ENCODE measurements at regions not wholly inside any gene's neighbourhood (a gene's known extent, or its start where the extent isn't known, plus 50 kb on each side); places are given as distances from the start of the nearest gene placed in this dataset.
"Not testable (repeated sequence)": the region's sequence is repeated elsewhere in the genome, so short reads cannot be mapped to it uniquely, and the experiment has no call there.

- Histone ChIP-seq H3K4me1 (ENCODE audit: insufficient read depth, low read length) (no peaks in the 10 kb centered on the region), H3K79me2 (ENCODE audit: insufficient read depth, low read length) (no peaks in the 10 kb centered on the region), H4K20me1 (ENCODE audit: insufficient read depth, low read length) (no peaks in the 10 kb centered on the region), H3K4me3 (ENCODE audit: low read depth in 1 of 2, low read length in 2 of 2) (no peak overlapping the region), H3K9ac (ENCODE audit: low read depth, low read length) (no peak overlapping the region), H3K27ac (ENCODE audit: low read length) (no peak overlapping the region), H3K9me3 (ENCODE audit: insufficient read depth, low read length, severe bottlenecking) (no peaks in the 10 kb centered on the region), H2AFZ (ENCODE audit: low read depth, low read length) (no peak overlapping the region), H3K27me3 (ENCODE audit: insufficient read depth, low read length, poor library complexity) (no peaks in the 10 kb centered on the region), H3K36me3 (ENCODE audit: insufficient read depth, low read length) (no peaks in the 10 kb centered on the region), H3K4me2 (ENCODE audit: insufficient read depth, low read length) (no peak overlapping the region)
- ATAC-seq (ENCODE audit: insufficient read depth, low read depth) (no peak), DNase-seq (no peak)
- TF ChIP-seq EZH2 (IDR thresholded peaks at IDR 0.05; ENCODE audit: borderline replicate concordance, low read depth, low read length, severe bottlenecking) (no peak), CTCF (IDR thresholded peaks at IDR 0.05; ENCODE audit: borderline replicate concordance, extremely low read depth, low read length, poor library complexity, severe bottlenecking) (no peak)
These were observed 81.8 kb upstream of the NDP start for GRCh38 chrX:44054863-44055601.

DNA sequence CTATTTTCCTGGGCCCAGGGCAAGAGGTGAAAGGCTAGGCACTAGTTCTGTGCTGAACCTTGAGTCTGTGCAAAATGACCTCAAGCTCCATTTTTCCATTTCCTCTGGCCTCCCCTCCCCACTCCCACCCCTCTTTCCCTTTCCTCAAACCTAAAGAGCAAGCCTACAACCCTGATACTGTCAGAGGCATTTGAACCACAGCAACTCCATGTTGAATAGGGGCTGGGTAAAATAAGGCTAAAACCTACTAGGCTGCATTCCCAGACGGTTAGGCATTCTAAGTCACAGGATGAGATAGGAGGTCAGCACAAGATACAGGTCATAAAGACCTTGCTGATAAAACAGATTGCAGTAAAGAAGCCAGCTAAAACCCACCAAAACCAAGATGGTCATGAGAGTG lies 71.9 kb upstream of the NDP start:
- not testable (repeated sequence) for H3K4me3 ChIP-seq (ENCODE audit: low read depth in 1 of 2, low read length in 2 of 2); H3K27me3 ChIP-seq (ENCODE audit: insufficient read depth, low read length, poor library complexity); H3K9ac ChIP-seq (ENCODE audit: low read depth, low read length); H3K79me2 ChIP-seq (ENCODE audit: insufficient read depth, low read length); H3K4me2 ChIP-seq (ENCODE audit: insufficient read depth, low read length); H3K4me1 ChIP-seq (ENCODE audit: insufficient read depth, low read length); H3K9me3 ChIP-seq (ENCODE audit: insufficient read depth, low read length, severe bottlenecking); H3K36me3 ChIP-seq (ENCODE audit: insufficient read depth, low read length); ATAC-seq (ENCODE audit: insufficient read depth, low read depth); H3K27ac ChIP-seq (ENCODE audit: low read length); H4K20me1 ChIP-seq (ENCODE audit: insufficient read depth, low read length); H2AFZ ChIP-seq (ENCODE audit: low read depth, low read length); DNase-seq

- ATAC-seq (ENCODE audit: insufficient read depth, low read depth): no peak
- Histone ChIP-seq H3K4me3 (ENCODE audit: low read depth in 1 of 2, low read length in 2 of 2) (no peak overlapping the region), H3K9ac (ENCODE audit: low read depth, low read length) (no peak overlapping the region), H3K36me3 (ENCODE audit: insufficient read depth, low read length) (no peaks in the 10 kb centered on the region), H2AFZ (ENCODE audit: low read depth, low read length) (no peak overlapping the region), H3K27ac (ENCODE audit: low read length) (no peak overlapping the region), H4K20me1 (ENCODE audit: insufficient read depth, low read length) (no peaks in the 10 kb centered on the region), H3K4me1 (ENCODE audit: insufficient read depth, low read length) (no peaks in the 10 kb centered on the region), H3K79me2 (ENCODE audit: insufficient read depth, low read length) (no peaks in the 10 kb centered on the region), H3K27me3 (ENCODE audit: insufficient read depth, low read length, poor library complexity) (no peaks in the 10 kb centered on the region), H3K4me2 (ENCODE audit: insufficient read depth, low read length) (no peak overlapping the region), H3K9me3 (ENCODE audit: insufficient read depth, low read length, severe bottlenecking) (no peaks in the 10 kb centered on the region)
- TF ChIP-seq EZH2 (IDR thresholded peaks at IDR 0.05; ENCODE audit: borderline replicate concordance, low read depth, low read length, severe bottlenecking) (no peak), CTCF (IDR thresholded peaks at IDR 0.05; ENCODE audit: borderline replicate concordance, extremely low read depth, low read length, poor library complexity, severe bottlenecking) (no peak)
- DNase-seq: no peak
These were observed 70.3 kb upstream of the NDP start for GRCh38 chrX:44043496-44043895.

- Histone ChIP-seq H3K4me1 (ENCODE audit: insufficient read depth, low read length) (no peaks in the 10 kb centered on the region), H3K27me3 (ENCODE audit: insufficient read depth, low read length, poor library complexity) (no peaks in the 10 kb centered on the region), H3K9me3 (ENCODE audit: insufficient read depth, low read length, severe bottlenecking) (no peaks in the 10 kb centered on the region), H3K27ac (ENCODE audit: low read length) (no peak overlapping the region), H3K4me2 (ENCODE audit: insufficient read depth, low read length) (no peak overlapping the region), H3K79me2 (ENCODE audit: insufficient read depth, low read length) (no peaks in the 10 kb centered on the region), H2AFZ (ENCODE audit: low read depth, low read length) (no peak overlapping the region), H3K36me3 (ENCODE audit: insufficient read depth, low read length) (no peaks in the 10 kb centered on the region), H3K4me3 (ENCODE audit: low read depth in 1 of 2, low read length in 2 of 2) (no peak overlapping the region), H4K20me1 (ENCODE audit: insufficient read depth, low read length) (no peaks in the 10 kb centered on the region), H3K9ac (ENCODE audit: low read depth, low read length) (no peak overlapping the region)
- no peak for TF ChIP-seq CTCF (IDR thresholded peaks at IDR 0.05; ENCODE audit: borderline replicate concordance, extremely low read depth, low read length, poor library complexity, severe bottlenecking)
- no peak for TF ChIP-seq EZH2 (IDR thresholded peaks at IDR 0.05; ENCODE audit: borderline replicate concordance, low read depth, low read length, severe bottlenecking)
- DNase-seq (no peak), ATAC-seq (ENCODE audit: insufficient read depth, low read depth) (no peak)
These were observed 69.6 kb upstream of the NDP start for GRCh38 chrX:44042751-44043150.
